Breast epithelium (tissue), 4 donors: ENCODE measurements at regions not wholly inside any gene's neighbourhood (a gene's known extent, or its start where the extent isn't known, plus 50 kb on each side); places are given as distances from the start of the nearest gene placed in this dataset.

Source experiments
- DNase-seq, 2 donors: peaks; one replicate each; pipeline ENCODE4 v3.0.0-alpha.2; 2019; ENCODE audit warnings: low spot score in 2 of 2
- H3K27ac ChIP-seq, 2 donors: fragments of 200-600 bp; sonication (generic) in 1 of 2; one replicate each; pipeline ENCODE4 v1.5.1; 2016 to 2019; ENCODE audit warnings: mild to moderate bottlenecking in 1 of 2
- H3K27me3 ChIP-seq, 2 donors: fragments of 200-600 bp; sonication (generic) in 1 of 2; one replicate each; pipeline versions ENCODE4 v1.5.1 to v1.6.0; 2017 to 2019; ENCODE audit warnings: control low read depth in 1 of 2, mild to moderate bottlenecking in 1 of 2
- H3K36me3 ChIP-seq: fragments of 200-600 bp; one replicate; pipeline ENCODE4 v1.5.1; 2019
- H3K4me1 ChIP-seq, 2 donors: fragments of 200-600 bp; sonication (generic); one replicate each; pipeline ENCODE4 v1.5.1; 2016 to 2019; ENCODE audit warnings: control low read depth in 1 of 2
- H3K4me3 ChIP-seq, 3 donors: fragments of 200-600 bp; sonication (generic); 1 replicate in 2 of 3; 2 replicates in 1 of 3; pipeline ENCODE4 v1.5.1; 2016 to 2019; ENCODE audit warnings: mild to moderate bottlenecking in 3 of 3, moderate library complexity in 2 of 3
- H3K9me3 ChIP-seq, 2 donors: fragments of 200-600 bp; sonication (generic) in 1 of 2; one replicate each; pipeline ENCODE4 v1.5.1; 2016 to 2019; ENCODE audit warnings: control low read depth in 1 of 2
- POLR2A ChIP-seq: fragments of 450-650 bp; IDR thresholded peaks from one replicate; pipeline ENCODE4 v1.6.1; 2016; ENCODE audit warnings: antibody characterized with exemption, mild to moderate bottlenecking, moderate library complexity
- POLR2AphosphoS5 ChIP-seq, 3 donors: sonication (generic); formaldehyde crosslinking; IDR thresholded peaks; one replicate each; pipeline ENCODE4 v1.6.1; 2017; ENCODE audit warnings: antibody characterized with exemption in 3 of 3
- intact Hi-C: fragments of 100-400 bp; cut with DNase I; formaldehyde crosslinking; loops from one replicate; pipeline ENCODE4 v1.15.1; 2023; ENCODE audit warnings: low total_unique reads
- TF ChIP-seq, protein P1 (sequence below), 3 donors: fragments of 450-650 bp; IDR thresholded peaks; one replicate each; pipeline ENCODE4 v1.5.1; 2016 to 2017; ENCODE audit warnings: antibody characterized with exemption in 3 of 3, mild to moderate bottlenecking in 3 of 3, moderate library complexity in 3 of 3

DNA sequence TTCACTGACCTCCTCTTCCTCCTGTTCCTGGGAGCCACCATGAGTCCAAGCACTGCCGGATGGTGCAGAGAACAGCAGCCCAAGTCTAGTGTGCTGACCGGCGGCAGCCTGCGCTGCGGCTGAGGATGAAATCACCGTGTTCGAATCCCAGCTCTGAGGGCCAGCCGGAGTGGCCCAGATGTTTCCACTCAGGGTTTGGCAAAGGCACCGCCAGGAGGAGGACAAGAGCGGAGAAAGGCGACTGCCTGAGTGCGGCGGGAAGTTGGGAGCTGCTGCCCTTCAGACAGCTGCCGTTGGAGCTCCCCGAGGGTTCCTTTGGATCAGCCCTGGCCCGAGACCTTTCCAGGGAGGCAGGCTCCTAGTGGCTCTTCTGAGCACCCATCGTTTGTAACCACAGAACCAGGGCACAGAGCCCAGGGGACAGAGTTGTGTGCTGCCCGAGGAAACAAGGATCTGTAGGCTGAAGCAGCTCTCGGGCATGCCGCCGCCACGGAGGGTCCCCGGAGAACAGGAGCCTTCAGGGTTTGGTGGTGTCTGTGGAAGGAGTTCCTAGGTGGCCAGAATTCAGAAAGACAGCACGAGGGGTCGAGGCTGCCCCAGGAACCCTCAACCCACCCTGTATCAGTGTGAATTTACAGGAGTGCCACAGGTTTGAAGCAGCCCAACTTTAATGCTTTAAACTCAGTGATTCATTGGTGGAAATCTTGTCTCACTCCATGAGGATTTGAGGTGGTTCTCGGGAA lies 115.6 kb upstream of the COL5A1 start:
- Histone ChIP-seq H3K9me3 (peaks cover 9 to 15% of the 10 kb centered on the region in 2 donors), H3K4me3 (peak overlapping the region in 2 of 3 donors; percentile 4 to 22), H3K27ac (peak overlapping the region in 1 of 2 donors; percentile 71), H3K4me1 (no peaks in the 10 kb centered on the region), H3K36me3 (no peaks in the 10 kb centered on the region), H3K27me3 (peaks cover 0 to 13% of the 10 kb centered on the region in 2 donors)
- DNase-seq, result peak in 1 of 2 donors; percentile 45
- intact Hi-C loops, result no loop called here
- TF ChIP-seq POLR2A (no peak), POLR2AphosphoS5 (IDR thresholded peaks at IDR 0.05) (no peak)
- TF ChIP-seq, protein P1, sequence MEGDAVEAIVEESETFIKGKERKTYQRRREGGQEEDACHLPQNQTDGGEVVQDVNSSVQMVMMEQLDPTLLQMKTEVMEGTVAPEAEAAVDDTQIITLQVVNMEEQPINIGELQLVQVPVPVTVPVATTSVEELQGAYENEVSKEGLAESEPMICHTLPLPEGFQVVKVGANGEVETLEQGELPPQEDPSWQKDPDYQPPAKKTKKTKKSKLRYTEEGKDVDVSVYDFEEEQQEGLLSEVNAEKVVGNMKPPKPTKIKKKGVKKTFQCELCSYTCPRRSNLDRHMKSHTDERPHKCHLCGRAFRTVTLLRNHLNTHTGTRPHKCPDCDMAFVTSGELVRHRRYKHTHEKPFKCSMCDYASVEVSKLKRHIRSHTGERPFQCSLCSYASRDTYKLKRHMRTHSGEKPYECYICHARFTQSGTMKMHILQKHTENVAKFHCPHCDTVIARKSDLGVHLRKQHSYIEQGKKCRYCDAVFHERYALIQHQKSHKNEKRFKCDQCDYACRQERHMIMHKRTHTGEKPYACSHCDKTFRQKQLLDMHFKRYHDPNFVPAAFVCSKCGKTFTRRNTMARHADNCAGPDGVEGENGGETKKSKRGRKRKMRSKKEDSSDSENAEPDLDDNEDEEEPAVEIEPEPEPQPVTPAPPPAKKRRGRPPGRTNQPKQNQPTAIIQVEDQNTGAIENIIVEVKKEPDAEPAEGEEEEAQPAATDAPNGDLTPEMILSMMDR (IDR thresholded peaks at IDR 0.05), result no peak

DNA sequence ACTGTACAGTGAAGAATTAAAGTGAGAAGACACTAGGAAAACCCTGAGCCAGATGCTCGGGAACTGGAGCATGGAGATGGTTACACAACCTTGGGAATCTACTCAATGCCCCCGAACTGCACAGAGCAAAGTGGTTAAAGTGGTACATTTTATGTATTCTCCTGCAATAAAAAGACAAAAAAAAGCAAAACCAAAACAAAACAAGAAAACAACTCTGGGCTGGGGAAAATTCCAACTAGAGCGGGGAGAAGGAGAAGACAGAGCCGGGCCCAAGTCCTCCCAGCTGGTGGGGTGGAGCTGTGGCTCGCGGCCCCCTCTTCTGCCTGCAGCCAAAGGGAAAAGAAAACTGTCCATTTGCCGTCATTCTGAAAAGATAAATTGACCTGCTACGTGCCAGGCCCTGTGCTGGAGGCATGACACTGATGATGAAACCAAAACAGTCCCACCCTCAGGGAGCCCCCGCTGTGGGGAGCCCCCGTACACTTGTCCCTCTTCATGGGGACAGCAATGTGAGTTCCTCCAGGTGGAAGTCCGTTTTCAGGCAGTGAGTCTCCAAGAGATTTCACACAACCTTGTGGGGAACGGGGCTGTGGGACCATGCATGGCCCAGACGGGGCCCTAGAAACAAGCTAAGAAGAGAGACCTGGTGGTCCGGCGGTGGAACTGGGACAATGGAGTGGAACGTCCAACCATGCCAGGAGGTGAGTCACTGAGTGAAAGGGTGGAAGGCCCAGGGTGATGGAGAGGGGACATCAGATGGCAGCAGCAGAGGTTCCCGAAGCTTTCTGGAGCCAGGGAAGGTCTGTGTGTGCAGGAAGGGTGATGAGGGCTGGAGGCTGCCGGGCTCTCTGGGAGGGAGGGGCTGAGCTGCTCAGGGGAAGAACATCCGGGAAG lies 114.8 kb upstream of the COL5A1 start:
- peak in 1 of 2 donors; percentile 39 for DNase-seq
- TF ChIP-seq POLR2AphosphoS5 (IDR thresholded peaks at IDR 0.05), result no peak
- TF ChIP-seq POLR2A, result no peak
- TF ChIP-seq, protein P1 (IDR thresholded peaks at IDR 0.05), result no peak
- H3K4me1 ChIP-seq, result no peaks in the 10 kb centered on the region
- H3K4me3 ChIP-seq, result no peak overlapping the region
- peaks cover 0 to 13% of the 10 kb centered on the region in 2 donors for H3K27me3 ChIP-seq
- peak overlapping the region in 1 of 2 donors; percentile 71 for H3K27ac ChIP-seq
- no peaks in the 10 kb centered on the region for H3K36me3 ChIP-seq
- H3K9me3 ChIP-seq, result peaks cover 7 to 22% of the 10 kb centered on the region in 2 donors
- intact Hi-C loops, result no loop called here

DNA sequence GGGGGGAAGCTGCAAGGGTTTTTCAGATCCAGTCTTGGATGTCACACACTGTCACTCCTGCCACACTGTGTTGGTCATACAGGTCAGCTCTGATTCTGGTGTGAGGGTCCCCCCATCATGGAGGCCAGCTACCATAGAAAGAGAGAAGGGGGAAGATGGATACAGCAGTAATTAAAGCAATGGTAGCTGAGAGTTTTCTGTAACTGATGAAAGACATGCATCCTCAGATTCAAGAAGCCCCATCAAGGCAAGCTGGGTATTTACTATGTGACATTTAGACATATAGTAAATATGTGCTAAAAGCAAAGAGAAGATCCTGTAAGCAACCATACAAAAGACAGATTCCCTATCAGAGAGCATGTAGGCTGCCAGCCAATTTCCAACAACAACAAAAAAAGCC lies 110.9 kb upstream of the COL5A1 start:
- Histone ChIP-seq H3K9me3 (peaks cover 7 to 27% of the 10 kb centered on the region in 2 donors), H3K36me3 (no peaks in the 10 kb centered on the region), H3K27ac (no peak overlapping the region), H3K27me3 (peaks cover 0 to 28% of the 10 kb centered on the region in 2 donors), H3K4me3 (no peak overlapping the region), H3K4me1 (no peaks in the 10 kb centered on the region)
- TF ChIP-seq POLR2A, result no peak
- TF ChIP-seq POLR2AphosphoS5 (IDR thresholded peaks at IDR 0.05), result no peak
- TF ChIP-seq, protein P1 (IDR thresholded peaks at IDR 0.05), result no peak
- no peak for DNase-seq
- intact Hi-C loops, result no loop called here

DNA sequence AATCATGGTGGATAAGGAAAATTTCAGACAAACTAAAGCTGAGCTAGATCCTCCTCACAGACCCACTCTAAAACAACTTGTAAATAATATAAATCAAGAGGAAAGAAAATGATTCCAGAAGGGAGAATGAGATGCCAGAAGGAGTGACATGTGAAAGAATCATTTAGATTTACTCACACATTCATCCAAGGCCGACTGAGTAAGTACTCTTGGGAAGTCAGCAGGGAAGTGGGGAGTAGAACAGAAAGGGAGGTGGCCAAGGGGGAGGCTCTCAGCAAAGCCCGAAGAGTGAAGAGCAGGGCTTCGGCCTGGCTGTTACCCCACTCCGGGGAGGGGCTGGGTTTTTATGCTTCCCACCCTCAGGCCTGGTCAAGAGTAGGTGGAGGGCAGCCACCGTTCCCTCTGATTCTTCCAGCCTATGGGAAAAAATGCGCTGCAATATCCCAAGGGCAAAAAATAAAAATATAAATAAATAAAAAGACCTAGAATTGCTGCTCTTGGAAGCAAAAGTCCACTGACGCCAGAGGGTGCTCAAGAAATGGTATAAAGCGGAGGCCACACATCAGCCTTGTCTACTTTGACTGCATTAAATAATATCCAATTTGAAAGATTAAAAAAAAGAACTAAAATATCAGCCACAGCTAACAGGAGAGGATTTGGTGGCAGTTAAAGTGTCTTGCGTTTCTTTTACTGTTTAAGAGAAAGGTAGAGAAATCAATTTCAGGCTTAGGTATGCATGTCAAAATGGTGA lies 110.2 kb upstream of the COL5A1 start:
- no peaks in the 10 kb centered on the region for H3K4me1 ChIP-seq
- no peak overlapping the region for H3K4me3 ChIP-seq
- peaks cover 7 to 27% of the 10 kb centered on the region in 2 donors for H3K9me3 ChIP-seq
- TF ChIP-seq, protein P1 (IDR thresholded peaks at IDR 0.05), result no peak
- TF ChIP-seq POLR2A, result no peak
- no peak for TF ChIP-seq POLR2AphosphoS5 (IDR thresholded peaks at IDR 0.05)
- intact Hi-C loops, result no loop called here
- H3K36me3 ChIP-seq, result no peaks in the 10 kb centered on the region
- peaks cover 0 to 26% of the 10 kb centered on the region in 2 donors for H3K27me3 ChIP-seq
- no peak overlapping the region for H3K27ac ChIP-seq
- peak in 1 of 2 donors; percentile 24 for DNase-seq
